Mucosa of rectum (tissue), 2 donors: ENCODE measurements at regions not wholly inside any gene's neighbourhood (a gene's known extent, or its start where the extent isn't known, plus 50 kb on each side); places are given as distances from the start of the nearest gene placed in this dataset.

ENCODE experiments used
- H3K27ac ChIP-seq, 2 donors: one replicate each; pipeline ENCODE4 v1.7.0; 2013; ENCODE audit warnings: inconsistent platforms in 2 of 2, low read depth in 2 of 2, low read length in 2 of 2
- H3K27me3 ChIP-seq, 2 donors: one replicate each; pipeline ENCODE4 v1.7.0; 2013; ENCODE audit warnings: low read length in 2 of 2; ENCODE audit not compliant: control insufficient read depth in 2 of 2, insufficient read depth in 2 of 2
- H3K36me3 ChIP-seq, 2 donors: one replicate each; pipeline ENCODE4 v1.7.0; 2013; ENCODE audit warnings: low read length in 2 of 2; ENCODE audit not compliant: control insufficient read depth in 2 of 2, insufficient read depth in 2 of 2
- H3K4me1 ChIP-seq, 2 donors: one replicate each; pipeline ENCODE4 v1.7.0; 2013; ENCODE audit warnings: low read length in 2 of 2, mild to moderate bottlenecking in 1 of 2; ENCODE audit not compliant: control insufficient read depth in 2 of 2, insufficient read depth in 2 of 2
- H3K4me3 ChIP-seq, 2 donors: one replicate each; pipeline ENCODE4 v1.7.0; 2013; ENCODE audit warnings: low read length in 2 of 2
- H3K9ac ChIP-seq, 2 donors: one replicate each; pipeline ENCODE4 v1.7.0; 2013; ENCODE audit warnings: low read length in 2 of 2, low read depth in 1 of 2, mild to moderate bottlenecking in 1 of 2
- H3K9me3 ChIP-seq, 2 donors: one replicate each; pipeline ENCODE4 v1.7.0; 2013; ENCODE audit warnings: low read length in 2 of 2; ENCODE audit not compliant: control insufficient read depth in 2 of 2
- donor health status: healthy.
- donor health status: Normal muscosa, but diverticular disease.

- Histone ChIP-seq H3K4me1 (peaks cover 15 to 23% of the 10 kb centered on the region in 2 donors), H3K36me3 (no peaks in the 10 kb centered on the region), H3K4me3 (peak overlapping the region; percentile 61 to 80), H3K9me3 (no peaks in the 10 kb centered on the region), H3K27me3 (no peaks in the 10 kb centered on the region), H3K27ac (peak overlapping the region in 1 of 2 donors; percentile 91), H3K9ac (peak overlapping the region; percentile 44 to 90)
These were observed 81.5 kb downstream of the NDUFS5 start for GRCh38 chr1:39107341-39108290.

DNA sequence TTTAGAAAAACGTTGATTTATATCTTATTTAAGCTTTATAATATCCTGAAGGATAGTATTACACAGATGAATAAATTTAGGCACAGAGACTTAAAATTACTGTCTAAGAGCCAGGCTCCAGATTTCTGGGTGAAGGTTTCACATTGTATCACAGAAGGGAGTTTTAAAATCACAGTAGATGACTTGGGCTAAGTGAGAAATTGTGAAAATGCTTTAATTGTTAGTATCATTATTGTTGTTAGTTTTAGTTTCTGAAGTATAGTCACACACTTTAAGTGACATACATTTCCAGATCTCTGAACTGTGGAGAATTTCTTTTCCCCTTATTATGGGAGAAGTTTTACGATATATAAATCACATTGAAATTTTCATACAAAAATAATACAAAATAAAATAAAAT, 83.5 kb downstream of the NDUFS5 start:
- Histone ChIP-seq H3K27ac (no peak overlapping the region), H3K27me3 (no peaks in the 10 kb centered on the region), H3K4me1 (peaks cover 15 to 17% of the 10 kb centered on the region in 2 donors), H3K4me3 (no peak overlapping the region), H3K36me3 (no peaks in the 10 kb centered on the region), H3K9ac (no peak overlapping the region), H3K9me3 (no peaks in the 10 kb centered on the region)

DNA sequence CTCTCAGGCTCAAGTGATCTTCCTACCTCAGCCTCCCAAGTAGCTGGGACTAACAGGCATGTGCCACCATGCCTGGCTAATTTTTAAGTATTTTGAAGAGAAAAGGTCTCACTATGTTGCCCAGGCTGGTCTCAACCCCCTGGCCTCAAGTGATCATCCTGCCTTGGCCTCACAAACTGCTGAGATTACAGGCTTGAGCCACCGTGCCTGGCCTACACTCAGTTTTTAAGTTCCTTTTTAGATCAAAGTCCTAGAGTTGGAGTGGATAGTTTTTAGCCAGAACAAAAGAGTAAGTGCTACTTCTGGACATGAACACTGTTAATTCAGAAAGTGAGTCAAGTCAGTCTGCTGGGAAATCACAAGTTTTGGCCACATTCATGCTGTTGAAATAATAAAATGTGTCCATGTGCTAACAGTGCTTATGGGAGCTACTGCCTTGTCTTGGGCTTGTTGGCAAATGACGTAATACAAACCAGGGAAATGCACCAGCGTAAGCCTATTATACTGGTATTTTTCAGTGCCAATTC, 84.2 kb downstream of the NDUFS5 start:
- Histone ChIP-seq H3K4me3 (no peak overlapping the region), H3K27ac (peak overlapping the region in 1 of 2 donors; percentile 6), H3K27me3 (no peaks in the 10 kb centered on the region), H3K9me3 (no peaks in the 10 kb centered on the region), H3K36me3 (no peaks in the 10 kb centered on the region), H3K9ac (no peak overlapping the region), H3K4me1 (peaks cover 15 to 24% of the 10 kb centered on the region in 2 donors)

DNA sequence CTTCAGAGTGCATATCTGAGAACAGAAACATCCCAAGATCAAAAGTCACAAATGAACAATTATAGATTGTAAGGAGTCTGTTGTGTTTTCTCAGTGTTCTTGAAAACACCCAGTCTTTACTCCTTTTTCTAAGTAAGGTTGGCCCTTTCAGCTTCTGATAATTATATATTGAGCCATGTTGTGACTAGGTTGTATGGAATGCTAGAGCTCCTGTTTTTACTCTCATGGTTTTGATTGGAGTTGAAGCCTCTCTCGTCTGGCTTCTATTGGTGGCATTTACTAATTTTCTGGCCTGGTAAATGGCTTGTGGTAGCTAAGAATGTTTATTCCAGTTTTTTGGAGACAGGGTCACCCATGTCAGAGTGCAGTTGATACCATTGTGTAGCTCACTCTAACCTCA, 84.7 kb downstream of the NDUFS5 start:
- H3K4me3 ChIP-seq = no peak overlapping the region
- no peak overlapping the region for H3K27ac ChIP-seq
- no peaks in the 10 kb centered on the region for H3K9me3 ChIP-seq
- no peaks in the 10 kb centered on the region for H3K27me3 ChIP-seq
- H3K36me3 ChIP-seq = no peaks in the 10 kb centered on the region
- peaks cover 20 to 29% of the 10 kb centered on the region in 2 donors for H3K4me1 ChIP-seq
- no peak overlapping the region for H3K9ac ChIP-seq

DNA sequence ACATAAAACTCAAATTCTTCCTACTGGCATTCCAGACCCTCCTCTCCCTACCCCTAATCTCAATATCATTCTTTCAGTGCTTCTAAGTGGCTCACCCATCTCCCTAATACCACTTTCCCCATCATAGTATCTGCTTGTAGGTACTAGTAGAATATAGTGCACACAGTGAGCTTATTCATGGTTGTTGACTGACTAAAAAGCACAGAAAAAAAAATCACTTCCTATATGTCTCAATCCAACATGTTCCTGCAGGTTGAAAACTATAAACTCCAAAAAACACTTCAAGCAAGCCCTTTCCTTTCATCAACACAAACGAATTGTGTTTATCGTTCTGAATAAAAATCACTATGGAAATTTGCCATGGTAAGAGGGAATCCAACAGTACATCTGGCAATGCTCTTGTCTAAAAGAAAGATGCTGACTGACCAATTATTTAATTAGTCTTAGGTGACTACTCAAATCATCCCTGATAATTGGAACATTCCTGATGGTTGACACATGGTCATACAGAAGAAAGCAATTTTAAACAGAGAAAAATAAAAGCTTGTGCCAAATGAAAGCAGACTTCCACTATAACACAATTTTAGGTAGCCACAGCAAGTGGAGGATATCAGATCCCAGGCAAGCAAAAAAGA, 87.1 kb downstream of the NDUFS5 start:
- no peak overlapping the region for H3K9ac ChIP-seq
- no peaks in the 10 kb centered on the region for H3K27me3 ChIP-seq
- no peaks in the 10 kb centered on the region for H3K36me3 ChIP-seq
- no peaks in the 10 kb centered on the region for H3K9me3 ChIP-seq
- peaks cover 25 to 36% of the 10 kb centered on the region in 2 donors for H3K4me1 ChIP-seq
- no peak overlapping the region for H3K4me3 ChIP-seq
- no peak overlapping the region for H3K27ac ChIP-seq

DNA sequence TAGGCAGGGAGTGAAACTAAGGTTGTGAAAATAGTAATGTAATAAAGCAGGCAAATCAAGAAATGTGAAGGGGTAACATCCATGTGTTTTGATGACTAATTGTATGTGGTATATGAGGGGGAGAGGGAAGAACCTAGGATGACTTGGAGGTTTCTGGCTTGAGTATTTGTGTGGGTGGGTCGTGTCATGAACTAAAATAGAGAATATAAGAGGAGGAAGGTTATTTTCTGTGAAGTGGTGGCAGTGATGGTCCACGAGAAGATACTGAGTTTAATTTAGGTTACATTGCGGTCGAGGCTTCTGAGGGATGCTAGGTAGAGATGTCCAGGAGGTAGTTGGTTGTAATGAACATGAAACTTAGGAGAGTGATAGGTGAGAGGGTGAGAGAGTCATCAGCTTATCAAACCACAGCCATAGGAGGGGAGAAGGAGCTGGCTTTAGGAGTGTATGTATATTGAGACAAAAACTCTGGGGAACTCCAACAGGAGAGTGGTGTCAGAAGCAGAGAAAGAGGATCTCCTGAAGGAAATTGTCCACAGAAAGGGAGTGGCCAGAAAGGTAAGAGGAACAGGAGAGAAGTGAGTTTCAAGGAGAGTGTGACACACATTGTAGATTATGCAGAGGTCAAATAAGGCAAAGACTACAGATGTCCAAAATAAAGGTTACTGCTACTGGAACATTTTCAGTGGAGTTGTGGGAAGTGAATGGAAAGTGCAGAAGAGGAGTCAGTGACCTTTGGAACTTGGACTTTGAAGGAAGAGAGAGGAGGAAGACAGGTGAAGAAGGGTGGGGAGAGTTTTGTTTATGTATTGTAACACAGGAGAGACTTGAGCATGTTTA, 89.0 kb upstream of the MACF1 start:
- peak overlapping the region; percentile 34 to 86 for H3K27ac ChIP-seq
- no peaks in the 10 kb centered on the region for H3K27me3 ChIP-seq
- H3K9ac ChIP-seq = no peak overlapping the region
- peaks cover 25 to 42% of the 10 kb centered on the region in 2 donors for H3K4me1 ChIP-seq
- H3K4me3 ChIP-seq = peak overlapping the region in 1 of 2 donors; percentile 9
- no peaks in the 10 kb centered on the region for H3K36me3 ChIP-seq
- no peaks in the 10 kb centered on the region for H3K9me3 ChIP-seq

DNA sequence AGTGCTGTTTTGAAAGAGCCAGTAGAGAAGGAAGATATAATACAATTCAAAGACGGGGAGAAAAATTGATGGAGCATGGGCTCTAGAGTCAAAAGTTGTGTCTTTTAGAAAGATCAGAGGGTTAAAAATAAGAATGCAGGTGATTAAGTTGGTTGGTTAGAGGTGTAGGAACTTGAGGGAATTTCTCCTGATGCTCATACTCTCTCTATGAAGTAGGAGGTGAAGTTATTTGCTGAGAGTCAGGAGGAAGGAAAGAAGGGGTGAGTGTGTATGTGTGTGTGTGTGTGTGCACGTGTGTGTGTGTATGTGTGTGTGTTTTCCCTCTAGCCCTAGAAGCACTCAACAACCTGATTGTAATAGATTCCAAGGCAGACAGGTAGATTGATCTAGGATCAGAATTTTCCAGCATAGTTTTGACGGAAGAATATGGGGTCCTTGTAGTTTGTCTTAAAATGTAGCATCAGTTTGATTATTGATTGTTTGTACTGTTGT, 88.3 kb upstream of the MACF1 start:
- peak overlapping the region; percentile 34 to 86 for H3K27ac ChIP-seq
- H3K9me3 ChIP-seq = no peaks in the 10 kb centered on the region
- H3K36me3 ChIP-seq = no peaks in the 10 kb centered on the region
- H3K9ac ChIP-seq = no peak overlapping the region
- no peak overlapping the region for H3K4me3 ChIP-seq
- no peaks in the 10 kb centered on the region for H3K27me3 ChIP-seq
- peaks cover 25 to 42% of the 10 kb centered on the region in 2 donors for H3K4me1 ChIP-seq

DNA sequence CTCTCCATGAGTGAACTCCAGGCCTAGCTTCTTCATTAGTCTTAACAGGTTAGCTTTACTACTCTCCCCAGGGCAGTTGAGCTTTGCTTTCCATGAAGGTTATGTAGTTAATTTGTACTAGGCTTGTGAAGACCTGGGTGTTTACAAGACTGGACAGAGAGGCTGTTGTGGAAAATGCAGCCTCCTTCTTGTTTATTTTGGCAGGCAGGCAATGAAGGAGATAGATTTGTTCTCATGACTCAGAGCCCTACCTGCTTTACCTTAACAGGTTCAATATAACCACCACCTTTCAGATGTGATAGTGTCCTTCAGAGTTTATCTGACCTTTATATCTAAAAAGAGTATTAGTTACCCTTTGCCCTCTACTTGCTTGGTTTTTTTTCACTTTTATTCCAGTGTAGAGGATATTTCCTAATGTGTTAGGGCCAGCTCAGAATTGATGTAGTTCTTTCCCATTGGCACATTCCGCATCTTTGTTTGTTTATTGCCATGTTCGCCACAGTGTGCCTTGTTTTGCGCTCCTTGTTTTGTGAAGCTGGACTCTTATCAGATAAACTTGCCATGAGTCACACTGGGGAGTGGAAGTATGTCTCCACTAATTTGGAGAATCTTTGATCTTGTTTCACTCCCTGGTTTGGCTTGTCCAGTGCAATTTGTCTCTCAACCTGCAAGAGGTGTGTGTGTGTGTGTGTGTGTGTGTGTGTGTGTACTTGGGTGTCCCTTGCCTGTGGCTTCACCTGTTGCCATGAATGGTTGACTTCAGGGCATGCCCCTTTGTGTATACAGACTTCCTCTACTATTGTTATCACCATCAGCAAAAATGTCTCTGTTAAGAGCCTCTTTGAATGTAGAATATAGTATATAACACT, 87.4 kb upstream of the MACF1 start:
- Histone ChIP-seq H3K9me3 (no peaks in the 10 kb centered on the region), H3K9ac (peak overlapping the region in 1 of 2 donors; percentile 33), H3K36me3 (no peaks in the 10 kb centered on the region), H3K4me1 (peaks cover 25 to 42% of the 10 kb centered on the region in 2 donors), H3K27me3 (no peaks in the 10 kb centered on the region), H3K27ac (peak overlapping the region; percentile 18 to 86), H3K4me3 (no peak overlapping the region)

- peaks cover 25 to 42% of the 10 kb centered on the region in 2 donors for H3K4me1 ChIP-seq
- no peak overlapping the region for H3K9ac ChIP-seq
- H3K4me3 ChIP-seq = no peak overlapping the region
- H3K9me3 ChIP-seq = no peaks in the 10 kb centered on the region
- no peaks in the 10 kb centered on the region for H3K27me3 ChIP-seq
- no peaks in the 10 kb centered on the region for H3K36me3 ChIP-seq
- peak overlapping the region; percentile 18 to 86 for H3K27ac ChIP-seq
These were observed 86.5 kb upstream of the MACF1 start for GRCh38 chr1:39117899-39118450.
